CD4-positive, alpha-beta T cell (primary cell): ENCODE measurements at regions not wholly inside any gene's neighbourhood (a gene's known extent, or its start where the extent isn't known, plus 50 kb on each side); places are given as distances from the start of the nearest gene placed in this dataset.
"Not testable (repeated sequence)": the region's sequence is repeated elsewhere in the genome, so short reads cannot be mapped to it uniquely, and the experiment has no call there.

Experiments
- ATAC-seq: fragments of 200-7000 bp; cut with Tn5 transposase; one replicate; pipeline ENCODE4 v1.10.0; 2022; ENCODE audit warnings: mild to moderate bottlenecking; ENCODE audit not compliant: poor library complexity
- CTCF ChIA-PET: fragments of 350-600 bp; sonication (Branson Sonifier 250); formaldehyde crosslinking; loops from one replicate; lab custom pipeline; 2021; ENCODE audit warnings: antibody characterized with exemption, inconsistent platforms; lab: Charles Lee
- POLR2A ChIA-PET: fragments of 350-600 bp; sonication (Branson Sonifier 250); formaldehyde crosslinking; loops from one replicate; lab custom pipeline; 2021; ENCODE audit warnings: antibody characterized with exemption, inconsistent platforms; lab: Charles Lee
- DNase-seq, 14 experiments: peaks; one replicate each; pipeline ENCODE4 v3.0.0-alpha.2; 2013 to 2020; ENCODE audit warnings: mixed read lengths in 2 of 14
- H3K27ac ChIP-seq, 2 donors: one replicate each; pipeline versions ENCODE4 v1.5.1 to v1.7.0; 2013; ENCODE audit warnings: low read length in 2 of 2, low read depth in 1 of 2, mild to moderate bottlenecking in 1 of 2
- H3K27me3 ChIP-seq, 2 experiments: 1 replicate in 1 of 2; 2 replicates in 1 of 2; pipeline versions ENCODE4 v1.6.1 to v1.7.0; 2013; ENCODE audit warnings: low read length in 2 of 2, control low read depth in 1 of 2, mild to moderate bottlenecking in 1 of 2, moderate library complexity in 1 of 2; ENCODE audit not compliant: insufficient read depth in 2 of 2, control insufficient read depth in 1 of 2
- H3K36me3 ChIP-seq: one replicate; pipeline ENCODE4 v1.6.1; 2013; ENCODE audit warnings: low read length, control low read depth; ENCODE audit not compliant: insufficient read depth
- H3K4me1 ChIP-seq: one replicate; pipeline ENCODE4 v1.6.1; 2013; ENCODE audit warnings: low read length, control low read depth; ENCODE audit not compliant: insufficient read depth
- H3K4me3 ChIP-seq: one replicate; pipeline ENCODE4 v1.5.1; 2013; ENCODE audit warnings: mild to moderate bottlenecking, low read length, moderate library complexity
- H3K9me3 ChIP-seq, 2 experiments: 1 replicate in 1 of 2; 2 replicates in 1 of 2; pipeline versions ENCODE4 v1.6.1 to v1.7.0; 2013; ENCODE audit warnings: low read length in 2 of 2, mild to moderate bottlenecking in 2 of 2, control low read depth in 1 of 2, moderate library complexity in 1 of 2; ENCODE audit not compliant: control insufficient read depth in 1 of 2, insufficient read depth in 1 of 2
- H3K27ac Mint-ChIP-seq: one replicate; pipeline ENCODE4 v1.8.0; 2020; ENCODE audit warnings: mixed read lengths
- H3K27me3 Mint-ChIP-seq: one replicate; pipeline ENCODE4 v1.8.0; 2021; ENCODE audit warnings: mixed read lengths
- H3K36me3 Mint-ChIP-seq: one replicate; pipeline ENCODE4 v1.8.0; 2021; ENCODE audit warnings: low read depth, mixed read lengths
- H3K4me1 Mint-ChIP-seq: one replicate; pipeline ENCODE4 v1.8.0; 2021; ENCODE audit warnings: low read depth, mixed read lengths
- H3K4me3 Mint-ChIP-seq: one replicate; pipeline ENCODE4 v1.8.0; 2020; ENCODE audit warnings: mild to moderate bottlenecking, mixed read lengths
- H3K9me3 Mint-ChIP-seq: one replicate; pipeline ENCODE4 v1.8.0; 2020; ENCODE audit warnings: mixed read lengths
- intact Hi-C, 2 experiments: fragments of 100-400 bp; cut with DNase I in 1 of 2; cut with micrococcal nuclease in 1 of 2; formaldehyde crosslinking; loops; one replicate each; pipeline versions ENCODE4 v1.15.1 to v1.9.0; 2023 to 2025; cut with DNase I, micrococcal nuclease
- TF ChIP-seq, protein P1 (sequence below): fragments of 200-600 bp; IDR thresholded peaks from one replicate; pipeline ENCODE4 v1.8.0; 2022; ENCODE audit warnings: antibody characterized with exemption, mild to moderate bottlenecking

DNA sequence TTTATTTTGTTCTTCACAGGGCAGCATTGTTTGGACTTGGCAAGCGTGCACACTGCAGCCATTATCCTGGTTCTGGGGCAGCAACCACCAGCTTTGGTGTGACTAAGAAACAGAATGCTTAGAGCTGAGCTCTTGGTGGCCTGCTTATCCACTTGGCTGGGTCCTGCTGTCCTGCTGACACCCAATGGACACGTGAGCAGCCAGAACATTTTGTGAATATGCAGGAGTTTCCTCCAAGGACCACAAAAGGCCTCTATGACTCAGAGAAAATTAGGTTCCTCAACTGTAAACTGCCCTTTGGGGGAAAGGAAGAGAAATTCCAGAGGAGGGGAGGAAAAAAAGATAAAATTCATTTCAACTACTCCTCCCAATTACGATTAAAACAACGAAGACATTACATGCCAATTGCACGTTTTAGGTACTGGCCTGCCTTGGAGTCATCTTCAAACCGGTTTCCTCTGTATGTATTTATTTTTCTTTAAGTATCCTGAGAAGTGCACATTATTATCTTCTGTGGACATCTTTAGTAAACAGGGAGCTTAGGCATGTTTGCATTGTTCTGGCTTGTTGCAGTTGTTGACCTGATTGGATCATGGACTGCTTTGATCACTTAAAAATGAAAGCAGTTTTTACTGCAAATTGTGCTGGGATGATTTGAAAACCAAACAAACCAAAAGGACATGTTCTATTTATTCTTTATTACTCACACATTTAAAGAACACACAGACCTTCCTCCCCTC is 82.3 kb upstream of the TLE4 start:
- CTCF ChIA-PET, result no interaction called here
- no peaks in the 10 kb centered on the region for H3K4me1 Mint-ChIP-seq
- peaks cover 5% of the 10 kb centered on the region for H3K9me3 Mint-ChIP-seq
- no peak for ATAC-seq
- H3K36me3 Mint-ChIP-seq, result no peaks in the 10 kb centered on the region
- Histone ChIP-seq H3K4me3 (no peak overlapping the region), H3K27me3 (no peaks in the 10 kb centered on the region), H3K36me3 (no peaks in the 10 kb centered on the region), H3K27ac (no peak overlapping the region), H3K9me3 (peaks cover 0 to 7% of the 10 kb centered on the region in 2 experiments), H3K4me1 (no peaks in the 10 kb centered on the region)
- POLR2A ChIA-PET, result no interaction called here
- H3K4me3 Mint-ChIP-seq, result no peak overlapping the region
- TF ChIP-seq, protein P1, sequence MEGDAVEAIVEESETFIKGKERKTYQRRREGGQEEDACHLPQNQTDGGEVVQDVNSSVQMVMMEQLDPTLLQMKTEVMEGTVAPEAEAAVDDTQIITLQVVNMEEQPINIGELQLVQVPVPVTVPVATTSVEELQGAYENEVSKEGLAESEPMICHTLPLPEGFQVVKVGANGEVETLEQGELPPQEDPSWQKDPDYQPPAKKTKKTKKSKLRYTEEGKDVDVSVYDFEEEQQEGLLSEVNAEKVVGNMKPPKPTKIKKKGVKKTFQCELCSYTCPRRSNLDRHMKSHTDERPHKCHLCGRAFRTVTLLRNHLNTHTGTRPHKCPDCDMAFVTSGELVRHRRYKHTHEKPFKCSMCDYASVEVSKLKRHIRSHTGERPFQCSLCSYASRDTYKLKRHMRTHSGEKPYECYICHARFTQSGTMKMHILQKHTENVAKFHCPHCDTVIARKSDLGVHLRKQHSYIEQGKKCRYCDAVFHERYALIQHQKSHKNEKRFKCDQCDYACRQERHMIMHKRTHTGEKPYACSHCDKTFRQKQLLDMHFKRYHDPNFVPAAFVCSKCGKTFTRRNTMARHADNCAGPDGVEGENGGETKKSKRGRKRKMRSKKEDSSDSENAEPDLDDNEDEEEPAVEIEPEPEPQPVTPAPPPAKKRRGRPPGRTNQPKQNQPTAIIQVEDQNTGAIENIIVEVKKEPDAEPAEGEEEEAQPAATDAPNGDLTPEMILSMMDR, result no peak
- intact Hi-C loops, result no loop called here
- H3K27me3 Mint-ChIP-seq, result no peaks in the 10 kb centered on the region
- H3K27ac Mint-ChIP-seq, result no peak overlapping the region
- DNase-seq, result no peak

DNA sequence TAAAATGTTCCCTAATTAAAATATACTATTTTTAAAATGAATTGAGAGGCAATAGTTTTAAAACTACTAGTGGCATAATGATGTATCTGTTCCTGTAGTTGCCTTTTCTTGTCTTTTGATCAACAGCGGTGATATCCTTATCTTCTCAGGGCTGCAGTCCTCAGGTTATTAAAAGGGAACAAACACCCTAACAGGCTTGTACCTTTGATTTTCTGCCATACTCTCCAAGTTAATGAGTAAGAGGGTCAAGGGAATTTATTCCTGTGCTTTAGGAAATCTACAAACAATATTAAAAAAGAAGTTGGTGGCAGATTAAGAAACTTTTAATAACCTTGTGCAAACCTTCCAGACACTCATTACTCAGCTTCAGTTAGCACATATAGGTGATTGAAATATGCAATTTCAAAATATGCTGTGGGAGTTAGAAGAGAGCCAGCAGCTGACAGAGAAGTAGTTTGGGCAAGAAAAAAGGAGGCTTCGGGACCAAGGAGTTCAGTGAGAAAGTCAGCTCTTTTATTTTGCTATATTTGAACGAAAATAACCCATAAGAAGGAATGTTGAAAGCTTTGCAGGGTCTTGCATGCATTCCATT is 81.0 kb upstream of the TLE4 start:
- CTCF ChIA-PET, result no interaction called here
- intact Hi-C loops, result no loop called here
- Histone ChIP-seq H3K4me1 (no peaks in the 10 kb centered on the region), H3K36me3 (no peaks in the 10 kb centered on the region), H3K4me3 (no peak overlapping the region), H3K9me3 (peaks cover 0 to 7% of the 10 kb centered on the region in 2 experiments), H3K27me3 (no peaks in the 10 kb centered on the region), H3K27ac (no peak overlapping the region)
- ATAC-seq (no peak), DNase-seq (no peak)
- Mint-ChIP-seq H3K27ac (no peak overlapping the region), H3K27me3 (no peaks in the 10 kb centered on the region), H3K4me1 (no peaks in the 10 kb centered on the region), H3K4me3 (no peak overlapping the region), H3K36me3 (no peaks in the 10 kb centered on the region), H3K9me3 (peaks cover 5% of the 10 kb centered on the region)
- TF ChIP-seq, protein P1, result no peak
- POLR2A ChIA-PET, result no interaction called here

DNA sequence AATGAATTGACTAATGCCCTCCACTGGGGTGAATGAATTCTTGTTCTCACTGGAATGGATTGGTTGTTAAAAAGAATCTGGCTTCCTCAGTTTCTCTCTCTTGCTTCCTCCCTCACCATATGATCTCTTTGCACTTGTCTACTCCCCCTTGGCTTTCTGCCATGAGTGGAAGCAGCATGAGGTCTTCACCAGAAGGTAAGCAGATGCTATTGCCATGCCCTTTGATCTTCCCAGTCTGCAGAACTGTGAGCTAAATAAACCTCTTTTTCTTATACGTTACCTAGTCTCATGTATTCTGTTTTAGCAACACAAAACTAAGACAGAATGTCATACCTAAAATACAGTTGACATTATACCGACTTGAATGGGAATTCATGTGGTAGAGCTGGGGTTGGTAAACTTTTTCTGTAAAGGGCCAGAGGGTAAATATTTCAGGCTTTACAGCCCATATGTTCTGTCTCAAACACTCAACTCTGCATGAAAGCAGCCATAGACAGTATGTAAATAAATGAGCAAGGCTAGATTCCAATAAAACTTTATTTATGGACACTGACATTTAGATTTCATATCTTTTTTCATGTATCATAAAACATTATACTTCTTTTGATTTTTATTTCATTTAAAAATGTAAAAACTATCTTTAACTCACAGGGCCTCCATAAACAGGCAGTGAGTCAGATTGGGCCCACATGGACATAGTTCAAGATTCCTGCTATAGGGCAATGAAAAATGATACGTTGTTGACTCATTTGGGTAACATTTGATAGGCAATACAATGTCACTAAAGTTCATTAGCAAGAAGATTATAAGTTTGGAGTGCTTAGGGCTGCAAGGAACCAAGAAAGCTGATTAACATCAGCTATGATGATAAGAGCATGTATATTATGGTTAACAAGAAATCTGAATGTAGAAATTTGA is 79.4 kb upstream of the TLE4 start:
- TF ChIP-seq, protein P1, result no peak
- Mint-ChIP-seq H3K36me3 (no peaks in the 10 kb centered on the region), H3K4me1 (no peaks in the 10 kb centered on the region), H3K27me3 (no peaks in the 10 kb centered on the region), H3K27ac (no peak overlapping the region), H3K4me3 (no peak overlapping the region), H3K9me3 (peaks cover 5% of the 10 kb centered on the region)
- Histone ChIP-seq H3K9me3 (peaks cover 0 to 7% of the 10 kb centered on the region in 2 experiments), H3K4me1 (no peaks in the 10 kb centered on the region), H3K27me3 (no peaks in the 10 kb centered on the region), H3K36me3 (no peaks in the 10 kb centered on the region), H3K27ac (no peak overlapping the region), H3K4me3 (no peak overlapping the region)
- intact Hi-C loops, result no loop called here
- CTCF ChIA-PET, result interaction anchor here (1.2 kb wide), 1 partner anchor 12 kb away, joined by 4 read pairs; no protein-coding TSS in a partner anchor
- POLR2A ChIA-PET, result no interaction called here
- ATAC-seq (no peak), DNase-seq (no peak)

DNA sequence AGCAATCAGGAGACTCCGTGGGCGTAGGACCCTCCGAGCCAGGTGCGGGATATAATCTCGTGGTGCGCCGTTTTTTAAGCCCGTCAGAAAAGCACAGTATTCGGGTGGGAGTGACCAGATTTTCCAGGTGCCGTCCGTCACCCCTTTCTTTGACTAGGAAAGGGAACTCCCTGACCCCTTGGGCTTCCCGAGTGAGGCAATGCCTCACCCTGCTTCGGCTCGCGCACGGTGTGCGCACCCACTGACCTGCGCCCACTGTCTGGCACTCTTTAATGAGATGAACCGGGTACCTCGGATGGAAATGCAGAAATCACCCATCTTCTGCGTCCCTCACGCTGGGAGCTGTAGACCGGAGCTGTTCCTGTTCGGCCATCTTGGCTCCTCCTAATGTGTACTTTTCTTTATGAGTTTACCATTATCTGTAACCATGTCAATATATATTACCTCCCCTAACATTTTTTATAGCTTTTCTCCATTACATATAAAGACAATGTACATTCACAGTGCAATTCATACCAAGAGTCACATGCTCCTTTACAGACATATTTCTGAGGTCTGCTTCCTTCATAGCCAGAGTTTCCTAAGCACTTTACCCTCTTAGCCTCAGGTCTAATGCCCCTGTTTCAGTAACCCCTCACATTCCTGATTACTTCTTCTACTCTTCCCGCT is 71.4 kb upstream of the TLE4 start:
- POLR2A ChIA-PET, result not testable (repeated sequence)

More for the DNA sequence above, 71.4 kb upstream of the TLE4 start:
- H3K36me3 ChIP-seq, H3K36me3 Mint-ChIP-seq, H3K9me3 ChIP-seq, H3K4me1 Mint-ChIP-seq, H3K27ac Mint-ChIP-seq, H3K9me3 Mint-ChIP-seq, H3K27me3 Mint-ChIP-seq, DNase-seq, H3K27me3 ChIP-seq, ATAC-seq, H3K4me3 Mint-ChIP-seq, H3K4me3 ChIP-seq, H3K27ac ChIP-seq, H3K4me1 ChIP-seq, intact Hi-C loops, CTCF ChIA-PET: not testable (repeated sequence)
